ENCODE measurements at regions not wholly inside any gene's neighbourhood (a gene's known extent, or its start where the extent isn't known, plus 50 kb on each side); places are given as distances from the start of the nearest gene placed in this dataset.

DNA sequence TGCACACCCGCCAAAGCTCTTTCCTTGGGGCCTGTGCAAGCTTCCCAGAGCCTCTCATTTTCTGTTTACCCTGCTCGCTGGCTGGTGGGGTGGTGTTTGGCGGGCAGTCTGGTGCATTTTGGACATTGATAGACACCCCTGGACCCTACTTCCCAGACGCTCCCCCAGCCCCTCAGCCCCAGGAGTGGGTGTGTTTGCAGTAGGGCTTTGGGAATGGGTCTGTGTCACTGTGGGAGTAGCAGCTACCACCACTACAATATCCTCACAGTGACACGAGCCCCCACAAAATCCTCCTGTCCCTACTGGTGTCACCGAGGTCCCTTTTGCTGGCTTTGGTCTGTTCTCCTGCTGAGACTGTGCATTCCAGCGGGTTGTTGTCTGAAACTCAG is 371.3 kb downstream of the TMEM121 start:
- no peak for DNase-seq (ENCODE audit: low read depth)
- TF ChIP-seq, protein P1, sequence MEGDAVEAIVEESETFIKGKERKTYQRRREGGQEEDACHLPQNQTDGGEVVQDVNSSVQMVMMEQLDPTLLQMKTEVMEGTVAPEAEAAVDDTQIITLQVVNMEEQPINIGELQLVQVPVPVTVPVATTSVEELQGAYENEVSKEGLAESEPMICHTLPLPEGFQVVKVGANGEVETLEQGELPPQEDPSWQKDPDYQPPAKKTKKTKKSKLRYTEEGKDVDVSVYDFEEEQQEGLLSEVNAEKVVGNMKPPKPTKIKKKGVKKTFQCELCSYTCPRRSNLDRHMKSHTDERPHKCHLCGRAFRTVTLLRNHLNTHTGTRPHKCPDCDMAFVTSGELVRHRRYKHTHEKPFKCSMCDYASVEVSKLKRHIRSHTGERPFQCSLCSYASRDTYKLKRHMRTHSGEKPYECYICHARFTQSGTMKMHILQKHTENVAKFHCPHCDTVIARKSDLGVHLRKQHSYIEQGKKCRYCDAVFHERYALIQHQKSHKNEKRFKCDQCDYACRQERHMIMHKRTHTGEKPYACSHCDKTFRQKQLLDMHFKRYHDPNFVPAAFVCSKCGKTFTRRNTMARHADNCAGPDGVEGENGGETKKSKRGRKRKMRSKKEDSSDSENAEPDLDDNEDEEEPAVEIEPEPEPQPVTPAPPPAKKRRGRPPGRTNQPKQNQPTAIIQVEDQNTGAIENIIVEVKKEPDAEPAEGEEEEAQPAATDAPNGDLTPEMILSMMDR (IDR thresholded peaks at IDR 0.05; ENCODE audit: insufficient read depth, low read length, poor library complexity, severe bottlenecking), result no peak
- Histone ChIP-seq H3K4me3 (ENCODE audit: low read depth, low read length) (no peak overlapping the region), H3K27me3 (ENCODE audit: control insufficient read depth, insufficient read depth, low read length) (no peaks in the 10 kb centered on the region), H3K36me3 (ENCODE audit: control insufficient read depth, insufficient read depth, low read length) (no peaks in the 10 kb centered on the region)

DNA sequence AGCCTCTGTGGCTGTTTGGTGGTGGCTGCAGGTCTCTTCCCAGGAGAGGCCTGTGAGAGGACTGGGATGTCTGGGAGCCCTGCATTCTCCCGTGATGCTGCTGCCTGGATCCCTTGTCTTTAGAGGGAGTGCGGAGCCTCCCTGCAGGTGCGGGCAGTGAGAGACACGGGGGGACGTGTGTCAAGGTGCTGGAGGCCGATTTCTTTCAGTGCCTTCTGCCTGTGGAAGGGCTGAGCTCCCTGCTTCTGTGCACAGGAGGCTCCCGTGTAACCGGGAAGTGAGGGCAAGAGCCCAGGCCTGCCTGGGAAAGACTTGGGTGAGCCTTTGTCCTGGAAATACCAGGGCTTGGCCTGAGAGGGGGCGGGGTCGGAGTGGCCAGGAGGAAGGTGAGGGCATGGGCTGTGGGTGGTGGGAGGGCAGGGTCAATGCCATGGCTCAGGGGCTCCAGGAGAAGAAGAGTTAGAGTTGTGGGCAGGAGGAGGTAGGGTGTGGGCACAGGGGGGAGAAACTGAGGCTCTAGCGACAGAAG is 372.2 kb downstream of the TMEM121 start:
- H3K36me3 ChIP-seq (ENCODE audit: control insufficient read depth, insufficient read depth, low read length), result no peaks in the 10 kb centered on the region
- no peak for DNase-seq (ENCODE audit: low read depth)
- H3K27me3 ChIP-seq (ENCODE audit: control insufficient read depth, insufficient read depth, low read length), result no peaks in the 10 kb centered on the region
- TF ChIP-seq, protein P1 (IDR thresholded peaks at IDR 0.05; ENCODE audit: insufficient read depth, low read length, poor library complexity, severe bottlenecking), result no peak
- no peak overlapping the region for H3K4me3 ChIP-seq (ENCODE audit: low read depth, low read length)

DNA sequence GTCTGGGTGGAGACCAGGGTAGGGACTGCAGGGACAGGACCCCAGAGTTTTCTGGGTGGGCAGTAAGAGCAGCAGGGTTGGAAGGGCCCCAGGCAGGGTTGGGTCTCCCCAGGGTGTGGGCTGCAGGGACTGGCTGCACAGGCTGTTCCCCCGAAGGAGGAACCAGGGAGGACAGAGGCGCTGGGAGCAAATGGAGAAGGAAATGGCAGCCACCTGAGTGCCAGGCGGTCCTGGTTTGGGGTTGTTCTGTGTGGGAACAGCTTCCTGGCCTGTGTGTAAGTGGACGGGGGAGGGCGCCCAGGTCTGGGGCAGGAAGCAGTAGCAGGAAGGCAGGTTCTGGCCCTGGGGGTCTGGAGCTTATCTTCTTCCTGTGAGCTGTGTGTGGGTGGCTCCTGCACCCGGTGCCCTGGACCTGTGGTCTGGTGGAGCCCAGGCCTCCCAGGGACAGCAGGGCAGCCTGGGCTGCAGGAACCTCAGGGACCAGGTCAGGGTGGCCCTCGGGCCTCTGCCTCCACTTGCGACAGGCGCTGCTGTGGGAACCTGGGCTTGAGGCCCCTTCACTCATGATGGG is 372.8 kb downstream of the TMEM121 start:
- Histone ChIP-seq H3K27me3 (ENCODE audit: control insufficient read depth, insufficient read depth, low read length) (no peaks in the 10 kb centered on the region), H3K4me3 (ENCODE audit: low read depth, low read length) (no peak overlapping the region), H3K36me3 (ENCODE audit: control insufficient read depth, insufficient read depth, low read length) (no peaks in the 10 kb centered on the region)
- TF ChIP-seq, protein P1 (IDR thresholded peaks at IDR 0.05; ENCODE audit: insufficient read depth, low read length, poor library complexity, severe bottlenecking), result no peak
- DNase-seq (ENCODE audit: low read depth), result no peak

DNA sequence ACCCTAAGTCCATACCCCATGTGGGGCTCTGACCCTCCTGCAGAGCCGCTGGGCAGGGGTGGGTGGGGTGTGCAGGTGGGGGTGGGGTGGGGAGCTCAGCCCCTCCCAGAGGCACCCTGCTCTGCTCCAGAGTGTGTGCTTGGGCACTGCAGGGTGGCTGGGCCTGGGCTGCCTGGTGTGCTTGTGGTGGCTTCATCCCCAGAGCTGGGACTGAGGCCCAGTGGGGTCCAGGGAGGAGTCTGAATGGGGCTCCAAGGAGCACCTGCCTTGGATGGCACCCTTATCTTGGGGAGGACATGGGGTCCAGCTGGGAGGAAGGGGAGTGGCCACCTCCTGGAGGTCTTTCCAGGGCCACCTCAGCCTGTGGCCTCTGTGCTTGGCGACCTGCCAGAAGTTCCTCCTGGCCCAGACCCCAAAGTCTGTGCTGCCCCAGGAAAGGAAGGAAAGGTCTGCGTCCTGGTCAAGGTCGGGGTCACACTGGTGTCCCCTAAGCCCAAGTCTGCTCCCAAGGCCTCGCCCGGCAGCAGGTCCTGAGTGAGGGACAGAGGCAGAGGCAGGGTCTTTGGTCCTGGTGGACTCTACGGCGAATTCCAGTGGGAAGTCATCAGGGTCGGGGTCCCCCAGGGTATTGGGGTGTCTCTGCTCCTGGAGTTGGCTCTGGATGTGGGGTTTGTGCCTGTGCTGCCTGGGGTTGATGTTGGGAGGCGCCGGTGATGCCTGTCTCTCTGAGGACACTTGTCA is 373.4 kb downstream of the TMEM121 start:
- Histone ChIP-seq H3K27me3 (ENCODE audit: control insufficient read depth, insufficient read depth, low read length) (no peaks in the 10 kb centered on the region), H3K4me3 (ENCODE audit: low read depth, low read length) (no peak overlapping the region), H3K36me3 (ENCODE audit: control insufficient read depth, insufficient read depth, low read length) (no peaks in the 10 kb centered on the region)
- no peak for DNase-seq (ENCODE audit: low read depth)
- TF ChIP-seq, protein P1 (IDR thresholded peaks at IDR 0.05; ENCODE audit: insufficient read depth, low read length, poor library complexity, severe bottlenecking), result no peak

DNA sequence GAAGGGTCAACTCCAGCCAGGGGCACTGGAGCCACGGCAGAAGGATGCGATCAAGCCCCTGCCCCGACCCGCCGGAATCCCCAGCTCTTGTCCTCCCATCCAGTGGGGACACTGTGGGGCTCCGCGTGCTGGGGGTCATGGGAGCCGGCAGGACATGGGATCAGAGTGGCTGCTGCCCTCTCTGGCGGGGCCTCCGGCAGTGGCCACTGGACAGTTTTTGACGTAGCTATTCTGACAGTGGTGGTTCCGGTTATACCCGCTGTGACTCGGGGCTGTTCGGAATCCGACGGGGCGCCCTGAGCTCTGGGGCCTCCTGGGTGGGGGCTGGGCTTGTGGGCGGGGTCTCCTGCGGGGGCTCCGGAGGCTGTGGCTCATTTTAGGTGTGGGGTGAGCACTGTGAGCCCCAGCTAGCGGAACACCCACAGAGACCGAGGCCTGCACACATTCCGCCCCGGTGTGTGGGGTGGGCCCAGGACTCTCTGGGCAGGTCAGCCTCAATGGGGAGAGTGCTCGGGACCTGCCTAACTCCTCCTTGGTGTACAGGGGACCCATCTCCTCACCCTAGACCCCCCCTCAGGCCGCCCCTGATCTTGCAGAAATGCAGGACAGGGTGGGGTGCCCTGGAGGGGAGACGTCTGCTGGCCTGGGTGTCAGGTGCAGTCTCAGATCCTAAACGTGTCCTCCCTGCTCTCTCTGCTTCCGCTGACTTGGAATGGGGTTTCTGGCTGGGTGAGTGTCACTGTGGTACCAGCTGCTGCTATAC is 374.2 kb downstream of the TMEM121 start:
- TF ChIP-seq, protein P1 (IDR thresholded peaks at IDR 0.05; ENCODE audit: insufficient read depth, low read length, poor library complexity, severe bottlenecking), result no peak
- no peaks in the 10 kb centered on the region for H3K27me3 ChIP-seq (ENCODE audit: control insufficient read depth, insufficient read depth, low read length)
- H3K4me3 ChIP-seq (ENCODE audit: low read depth, low read length), result no peak overlapping the region
- DNase-seq (ENCODE audit: low read depth), result no peak
- H3K36me3 ChIP-seq (ENCODE audit: control insufficient read depth, insufficient read depth, low read length), result no peaks in the 10 kb centered on the region
